ENCODE measurements at regions not wholly inside any gene's neighbourhood (a gene's known extent, or its start where the extent isn't known, plus 50 kb on each side); places are given as distances from the start of the nearest gene placed in this dataset.

DNA sequence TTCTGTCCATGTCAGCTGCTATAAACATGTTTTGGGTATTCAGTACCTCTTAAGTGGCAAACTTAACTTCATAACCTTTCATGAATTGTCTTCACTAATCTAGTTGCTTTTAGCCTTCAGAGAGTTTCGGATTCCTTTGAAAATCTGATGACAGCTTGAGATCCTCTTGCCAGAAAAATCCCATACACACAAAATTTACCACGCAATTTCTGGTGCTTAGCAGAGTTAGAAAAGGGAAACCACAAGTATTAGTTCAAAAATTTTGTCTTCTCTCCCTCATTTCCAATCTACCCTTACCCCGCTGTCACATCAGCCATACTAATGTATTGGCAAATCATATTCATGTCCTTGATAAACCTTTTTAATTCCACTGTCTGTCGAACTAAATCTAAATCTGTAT, 72.7 kb upstream of the TMEM106B start:
- Histone ChIP-seq H3K4me2 (ENCODE audit: low read depth, low read length) (no peak overlapping the region), H3K27me3 (ENCODE audit: control insufficient read depth in 1 of 2, insufficient read depth in 2 of 2, low read length in 2 of 2) (no peaks in the 10 kb centered on the region), H3K4me1 (ENCODE audit: insufficient read depth, low read length) (no peaks in the 10 kb centered on the region), H2AFZ (ENCODE audit: low read length) (no peak overlapping the region), H3K79me2 (ENCODE audit: insufficient read depth, low read length) (no peaks in the 10 kb centered on the region), H3K4me3 (replicated peaks in 1 of 3; ENCODE audit: insufficient read depth in 1 of 3, low read depth in 2 of 3, low read length in 3 of 3) (no peak overlapping the region), H3K27ac (ENCODE audit: extremely low read length, insufficient read depth, low read length) (no peak overlapping the region), H3K9me3 (ENCODE audit: low read length) (peaks cover 4% of the 10 kb centered on the region; the same call in 1 of the 2 replicates), H4K20me1 (ENCODE audit: insufficient read depth, low read length) (no peaks in the 10 kb centered on the region), H3K9ac (ENCODE audit: insufficient read depth, low read depth, low read length) (no peak overlapping the region), H3K36me3 (replicated peaks in 1 of 2; ENCODE audit: control insufficient read depth in 1 of 2, insufficient read depth in 2 of 2, low read length in 2 of 2) (no peaks in the 10 kb centered on the region)
- DNase-seq (ENCODE audit: low spot score), result no peak
- no peak for ATAC-seq
- intact Hi-C loops (cut with micrococcal nuclease; ENCODE audit: unreplicated experiment), result no loop called here
- 43% methylated on average over 4 of the region's 4 CpGs for WGBS (ENCODE audit: low lambda C conversion rate)
- ChIA-PET CTCF (ENCODE audit: low intra/inter-chr PET ratio, low total read pairs) (no interaction called here), POLR2A (no interaction called here)
- no TSS peak for BruUV-seq (replicated peaks)
- FAIRE-seq, result no peak
- in situ Hi-C loops (cut with HindIII; ENCODE audit: extremely low pct_ligation_motif_present, low pct_unique_long_range_greater_than_20kb), result no loop called here
- TF ChIP-seq ZNF773 (CRISPR knock-in tag; IDR thresholded peaks at IDR 0.05; ENCODE audit: borderline replicate concordance) (no peak), ZNF615 (CRISPR knock-in tag; IDR thresholded peaks at IDR 0.05; ENCODE audit: borderline replicate concordance) (no peak), FLYWCH1 (CRISPR knock-in tag; IDR thresholded peaks at IDR 0.05) (no peak), KMT2A (CRISPR knock-in tag; IDR thresholded peaks at IDR 0.05) (no peak), EZH2 (conservative IDR thresholded peaks at IDR 0.05; ENCODE audit: low read depth, low read length) (no peak), ZNF589 (CRISPR knock-in tag; conservative IDR thresholded peaks at IDR 0.05) (no peak), SRSF4 (IDR thresholded peaks at IDR 0.05; ENCODE audit: low read depth, low read length, poor library complexity, severe bottlenecking) (no peak), ZNF367 (CRISPR knock-in tag; IDR thresholded peaks at IDR 0.05; ENCODE audit: borderline replicate concordance) (no peak)
- TF ChIP-seq, protein P1, sequence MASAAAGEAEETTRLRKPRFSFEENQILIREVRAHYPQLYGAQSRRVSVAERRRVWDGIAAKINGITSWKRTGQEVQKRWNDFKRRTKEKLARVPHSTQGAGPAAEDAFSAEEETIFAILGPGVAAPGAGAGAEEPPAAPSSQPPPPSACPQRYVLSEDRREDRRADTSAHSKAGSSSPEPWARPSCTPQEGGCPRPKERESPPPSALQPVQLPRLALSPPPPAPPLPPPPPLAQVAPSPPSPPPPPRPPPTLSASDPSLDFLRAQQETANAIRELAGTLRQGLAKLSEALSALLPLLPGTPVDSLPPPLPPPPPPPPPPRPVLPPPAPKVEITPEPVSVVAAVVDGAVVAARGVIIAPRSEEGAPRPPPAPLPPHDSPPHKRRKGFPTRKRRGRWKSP (CRISPR knock-in tag; IDR thresholded peaks at IDR 0.05), result no peak
- TF ChIP-seq, protein P2, sequence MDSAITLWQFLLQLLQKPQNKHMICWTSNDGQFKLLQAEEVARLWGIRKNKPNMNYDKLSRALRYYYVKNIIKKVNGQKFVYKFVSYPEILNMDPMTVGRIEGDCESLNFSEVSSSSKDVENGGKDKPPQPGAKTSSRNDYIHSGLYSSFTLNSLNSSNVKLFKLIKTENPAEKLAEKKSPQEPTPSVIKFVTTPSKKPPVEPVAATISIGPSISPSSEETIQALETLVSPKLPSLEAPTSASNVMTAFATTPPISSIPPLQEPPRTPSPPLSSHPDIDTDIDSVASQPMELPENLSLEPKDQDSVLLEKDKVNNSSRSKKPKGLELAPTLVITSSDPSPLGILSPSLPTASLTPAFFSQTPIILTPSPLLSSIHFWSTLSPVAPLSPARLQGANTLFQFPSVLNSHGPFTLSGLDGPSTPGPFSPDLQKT (CRISPR knock-in tag; IDR thresholded peaks at IDR 0.05; ENCODE audit: borderline replicate concordance), result no peak

All from HepG2 (cell line).